GM23338 (cell line): ENCODE measurements at regions not wholly inside any gene's neighbourhood (a gene's known extent, or its start where the extent isn't known, plus 50 kb on each side); places are given as distances from the start of the nearest gene placed in this dataset.

Experiments
- ATAC-seq: fragments of 200-7000 bp; cut with Tn5 transposase; 3 replicates; pipeline ENCODE4 v1.9.1; 2020
- DNase-seq: peaks from one replicate; pipeline ENCODE4 v3.0.0-alpha.2; 2015; ENCODE audit warnings: low spot score
- H2AFZ ChIP-seq: fragments of 200-600 bp; sonication (generic); 2 replicates; pipeline ENCODE4 v1.8.0; 2016; ENCODE audit warnings: antibody characterized with exemption, mild to moderate bottlenecking, moderate library complexity
- H3F3A ChIP-seq: fragments of 200-600 bp; sonication (generic); replicated peaks from 2 replicates; pipeline ENCODE4 v1.8.0; 2017; ENCODE audit warnings: antibody characterized with exemption, mixed run types, low read depth
- H3K27ac ChIP-seq: fragments of 200-600 bp; sonication (generic); 2 replicates; pipeline ENCODE4 v1.6.1; 2016; ENCODE audit warnings: low read depth
- H3K27me3 ChIP-seq: fragments of 200-600 bp; sonication (generic); 2 replicates; pipeline ENCODE4 v1.8.0; 2016; ENCODE audit warnings: mild to moderate bottlenecking, mixed run types, moderate library complexity; ENCODE audit not compliant: insufficient read depth
- H3K36me3 ChIP-seq: fragments of 200-600 bp; sonication (generic); 2 replicates; pipeline ENCODE4 v1.8.0; 2016; ENCODE audit warnings: mild to moderate bottlenecking; ENCODE audit not compliant: insufficient read depth
- H3K4me1 ChIP-seq: fragments of 200-600 bp; sonication (generic); 2 replicates; pipeline ENCODE4 v1.8.0; 2016; ENCODE audit warnings: mild to moderate bottlenecking, moderate library complexity; ENCODE audit not compliant: insufficient read depth
- H3K4me2 ChIP-seq: fragments of 200-600 bp; sonication (generic); 2 replicates; pipeline ENCODE4 v1.7.1; 2017; ENCODE audit warnings: mixed run types
- H3K4me3 ChIP-seq: fragments of 200-600 bp; sonication (generic); 2 replicates; pipeline ENCODE4 v1.6.1; 2016; ENCODE audit warnings: mixed run types
- H3K79me2 ChIP-seq: fragments of 200-600 bp; sonication (generic); replicated peaks from 2 replicates; pipeline ENCODE4 v1.8.0; 2017; ENCODE audit warnings: mild to moderate bottlenecking; ENCODE audit not compliant: insufficient read depth
- H3K9me2 ChIP-seq: fragments of 200-600 bp; sonication (generic); 2 replicates; pipeline ENCODE4 v1.8.0; 2017; ENCODE audit not compliant: insufficient read depth
- H4K20me1 ChIP-seq: fragments of 200-600 bp; sonication (generic); replicated peaks from 2 replicates; pipeline ENCODE4 v1.8.0; 2017; ENCODE audit warnings: mild to moderate bottlenecking; ENCODE audit not compliant: insufficient read depth
- H3K27ac Mint-ChIP-seq: 2 replicates; pipeline ENCODE4 v1.8.0; 2020; ENCODE audit warnings: inconsistent platforms, mild to moderate bottlenecking, moderate library complexity, mixed read lengths
- H3K27me3 Mint-ChIP-seq: 3 replicates; pipeline ENCODE4 v1.8.0; 2022; ENCODE audit warnings: low read depth, mild to moderate bottlenecking, moderate library complexity, mixed read lengths, inconsistent platforms; ENCODE audit not compliant: insufficient read depth, poor library complexity
- H3K36me3 Mint-ChIP-seq: 3 replicates; pipeline ENCODE4 v1.8.0; 2021; ENCODE audit warnings: low read depth, mild to moderate bottlenecking, inconsistent platforms, moderate library complexity, mixed read lengths
- H3K4me1 Mint-ChIP-seq: 3 replicates; pipeline ENCODE4 v1.8.0; 2020; ENCODE audit warnings: mild to moderate bottlenecking, inconsistent platforms, mixed read lengths
- H3K4me3 Mint-ChIP-seq: 3 replicates; pipeline ENCODE4 v1.8.0; 2021; ENCODE audit warnings: moderate library complexity, mild to moderate bottlenecking, inconsistent platforms, mixed read lengths
- H3K9me3 Mint-ChIP-seq: 3 replicates; pipeline ENCODE4 v1.8.0; 2020; ENCODE audit warnings: moderate library complexity, mild to moderate bottlenecking, inconsistent platforms, mixed read lengths
- CREB1 ChIP-seq: fragments of 250-450 bp; sonication (Bioruptor Pico); IDR thresholded peaks from 2 replicates; pipeline ENCODE4 v1.5.0; 2020; ENCODE audit warnings: low read depth, mild to moderate bottlenecking, moderate library complexity
- EZH2 ChIP-seq: fragments of 200-600 bp; sonication (generic); IDR thresholded peaks from one replicate; pipeline ENCODE4 v1.8.0; 2017; ENCODE audit warnings: antibody characterized with exemption, mild to moderate bottlenecking, low read depth; ENCODE audit not compliant: unreplicated experiment
- EZH2phosphoT487 ChIP-seq: fragments of 200-600 bp; sonication (generic); IDR thresholded peaks from one replicate; pipeline ENCODE4 v1.8.1; 2018; ENCODE audit warnings: antibody characterized with exemption; ENCODE audit not compliant: unreplicated experiment
- JUNB ChIP-seq: IDR thresholded peaks from one replicate; pipeline ENCODE4 v1.6.1; 2016; ENCODE audit warnings: antibody characterized with exemption; ENCODE audit not compliant: unreplicated experiment
- NANOG ChIP-seq: IDR thresholded peaks from 2 replicates; pipeline ENCODE4 v1.6.1; 2016; ENCODE audit warnings: antibody characterized with exemption, borderline replicate concordance
- POLR2AphosphoS5 ChIP-seq: IDR thresholded peaks from 2 replicates; pipeline ENCODE4 v1.6.1; 2016; ENCODE audit warnings: antibody characterized with exemption, low read depth
- STAT1 ChIP-seq: IDR thresholded peaks from one replicate; pipeline ENCODE4 v1.6.1; 2016; ENCODE audit warnings: antibody characterized with exemption; ENCODE audit not compliant: unreplicated experiment
- ZNF331 ChIP-seq: fragments of 250-450 bp; sonication (Bioruptor Pico); IDR thresholded peaks from 2 replicates; pipeline ENCODE4 v1.5.0; 2020; ENCODE audit warnings: low read depth, mild to moderate bottlenecking, moderate library complexity
- TF ChIP-seq, protein P1 (sequence below): IDR thresholded peaks from one replicate; pipeline ENCODE4 v1.6.1; 2018; ENCODE audit warnings: antibody characterized with exemption; ENCODE audit not compliant: unreplicated experiment
- TF ChIP-seq, protein P2 (sequence below): fragments of 250-450 bp; sonication (Bioruptor Pico); IDR thresholded peaks from 2 replicates; pipeline ENCODE4 v1.5.0; 2020; ENCODE audit warnings: mild to moderate bottlenecking, moderate library complexity
- TF ChIP-seq, protein P3 (sequence below): IDR thresholded peaks from 2 replicates; pipeline ENCODE4 v1.6.1; 2016; ENCODE audit warnings: antibody characterized with exemption

DNA sequence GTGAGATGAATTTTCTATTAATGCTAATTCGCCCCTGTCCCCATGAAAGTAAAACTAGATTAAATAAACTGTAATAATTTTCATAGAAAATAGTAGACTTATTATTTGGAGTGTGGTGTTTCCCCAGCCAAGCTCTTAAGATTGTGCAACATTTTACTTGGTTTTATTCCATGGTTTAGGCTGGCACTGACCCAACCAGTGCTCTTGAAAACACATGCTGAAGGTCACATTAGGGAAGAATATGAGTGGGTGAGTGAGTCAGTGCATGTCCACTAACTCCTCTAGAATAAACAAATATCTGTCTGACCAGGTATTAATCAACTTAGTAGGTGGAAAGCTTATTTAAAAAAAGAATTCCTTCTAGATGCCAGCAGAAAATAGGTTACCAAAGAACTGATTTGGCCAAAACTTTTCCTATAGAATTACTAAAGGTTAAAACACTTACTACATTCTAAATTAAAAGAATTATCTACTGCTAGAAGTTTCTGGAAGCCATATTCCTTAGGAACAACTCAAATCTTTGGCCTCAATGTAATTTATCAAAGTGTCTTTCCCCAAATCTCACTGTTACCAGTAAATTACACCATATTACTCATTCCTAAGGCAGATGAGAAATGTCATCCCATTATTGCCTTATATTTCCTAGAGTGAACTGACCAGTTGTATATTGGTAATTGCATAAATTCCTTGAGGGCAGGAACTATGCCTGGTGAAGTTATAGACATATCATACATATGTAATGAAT, 89.7 kb upstream of the RGS1 start:
- H2AFZ ChIP-seq: no peak overlapping the region
- no peak for DNase-seq
- no peak overlapping the region for H3K27ac ChIP-seq
- H3K27me3 Mint-ChIP-seq: no peaks in the 10 kb centered on the region
- 0 out of 2 replicates have a peak, but pooled peaks cover 8% of the 10 kb centered on the region for H3K4me1 ChIP-seq
- H4K20me1 ChIP-seq: no peaks in the 10 kb centered on the region
- H3K4me1 Mint-ChIP-seq: peaks cover 3% of the 10 kb centered on the region
- H3K27me3 ChIP-seq: no peaks in the 10 kb centered on the region
- no peak overlapping the region for H3K4me3 ChIP-seq
- no peak overlapping the region for H3K27ac Mint-ChIP-seq
- no peak for ATAC-seq
- H3K36me3 Mint-ChIP-seq: no peaks in the 10 kb centered on the region
- no peaks in the 10 kb centered on the region for H3K79me2 ChIP-seq
- H3F3A ChIP-seq: no peaks in the 10 kb centered on the region
- H3K4me2 ChIP-seq: no peak overlapping the region
- 0 out of 2 replicates have a peak, but pooled peaks cover 2% of the 10 kb centered on the region for H3K36me3 ChIP-seq
- H3K9me3 Mint-ChIP-seq: peaks cover 4% of the 10 kb centered on the region; the same call in 1 of the 3 replicates
- H3K4me3 Mint-ChIP-seq: no peak overlapping the region
- TF ChIP-seq EZH2 (no peak), ZNF331 (no peak), POLR2AphosphoS5 (no peak), JUNB (no peak), NANOG (no peak), CREB1 (no peak), STAT1 (no peak), EZH2phosphoT487 (no peak)
- TF ChIP-seq, protein P1, sequence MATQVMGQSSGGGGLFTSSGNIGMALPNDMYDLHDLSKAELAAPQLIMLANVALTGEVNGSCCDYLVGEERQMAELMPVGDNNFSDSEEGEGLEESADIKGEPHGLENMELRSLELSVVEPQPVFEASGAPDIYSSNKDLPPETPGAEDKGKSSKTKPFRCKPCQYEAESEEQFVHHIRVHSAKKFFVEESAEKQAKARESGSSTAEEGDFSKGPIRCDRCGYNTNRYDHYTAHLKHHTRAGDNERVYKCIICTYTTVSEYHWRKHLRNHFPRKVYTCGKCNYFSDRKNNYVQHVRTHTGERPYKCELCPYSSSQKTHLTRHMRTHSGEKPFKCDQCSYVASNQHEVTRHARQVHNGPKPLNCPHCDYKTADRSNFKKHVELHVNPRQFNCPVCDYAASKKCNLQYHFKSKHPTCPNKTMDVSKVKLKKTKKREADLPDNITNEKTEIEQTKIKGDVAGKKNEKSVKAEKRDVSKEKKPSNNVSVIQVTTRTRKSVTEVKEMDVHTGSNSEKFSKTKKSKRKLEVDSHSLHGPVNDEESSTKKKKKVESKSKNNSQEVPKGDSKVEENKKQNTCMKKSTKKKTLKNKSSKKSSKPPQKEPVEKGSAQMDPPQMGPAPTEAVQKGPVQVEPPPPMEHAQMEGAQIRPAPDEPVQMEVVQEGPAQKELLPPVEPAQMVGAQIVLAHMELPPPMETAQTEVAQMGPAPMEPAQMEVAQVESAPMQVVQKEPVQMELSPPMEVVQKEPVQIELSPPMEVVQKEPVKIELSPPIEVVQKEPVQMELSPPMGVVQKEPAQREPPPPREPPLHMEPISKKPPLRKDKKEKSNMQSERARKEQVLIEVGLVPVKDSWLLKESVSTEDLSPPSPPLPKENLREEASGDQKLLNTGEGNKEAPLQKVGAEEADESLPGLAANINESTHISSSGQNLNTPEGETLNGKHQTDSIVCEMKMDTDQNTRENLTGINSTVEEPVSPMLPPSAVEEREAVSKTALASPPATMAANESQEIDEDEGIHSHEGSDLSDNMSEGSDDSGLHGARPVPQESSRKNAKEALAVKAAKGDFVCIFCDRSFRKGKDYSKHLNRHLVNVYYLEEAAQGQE: no peak
- TF ChIP-seq, protein P2, sequence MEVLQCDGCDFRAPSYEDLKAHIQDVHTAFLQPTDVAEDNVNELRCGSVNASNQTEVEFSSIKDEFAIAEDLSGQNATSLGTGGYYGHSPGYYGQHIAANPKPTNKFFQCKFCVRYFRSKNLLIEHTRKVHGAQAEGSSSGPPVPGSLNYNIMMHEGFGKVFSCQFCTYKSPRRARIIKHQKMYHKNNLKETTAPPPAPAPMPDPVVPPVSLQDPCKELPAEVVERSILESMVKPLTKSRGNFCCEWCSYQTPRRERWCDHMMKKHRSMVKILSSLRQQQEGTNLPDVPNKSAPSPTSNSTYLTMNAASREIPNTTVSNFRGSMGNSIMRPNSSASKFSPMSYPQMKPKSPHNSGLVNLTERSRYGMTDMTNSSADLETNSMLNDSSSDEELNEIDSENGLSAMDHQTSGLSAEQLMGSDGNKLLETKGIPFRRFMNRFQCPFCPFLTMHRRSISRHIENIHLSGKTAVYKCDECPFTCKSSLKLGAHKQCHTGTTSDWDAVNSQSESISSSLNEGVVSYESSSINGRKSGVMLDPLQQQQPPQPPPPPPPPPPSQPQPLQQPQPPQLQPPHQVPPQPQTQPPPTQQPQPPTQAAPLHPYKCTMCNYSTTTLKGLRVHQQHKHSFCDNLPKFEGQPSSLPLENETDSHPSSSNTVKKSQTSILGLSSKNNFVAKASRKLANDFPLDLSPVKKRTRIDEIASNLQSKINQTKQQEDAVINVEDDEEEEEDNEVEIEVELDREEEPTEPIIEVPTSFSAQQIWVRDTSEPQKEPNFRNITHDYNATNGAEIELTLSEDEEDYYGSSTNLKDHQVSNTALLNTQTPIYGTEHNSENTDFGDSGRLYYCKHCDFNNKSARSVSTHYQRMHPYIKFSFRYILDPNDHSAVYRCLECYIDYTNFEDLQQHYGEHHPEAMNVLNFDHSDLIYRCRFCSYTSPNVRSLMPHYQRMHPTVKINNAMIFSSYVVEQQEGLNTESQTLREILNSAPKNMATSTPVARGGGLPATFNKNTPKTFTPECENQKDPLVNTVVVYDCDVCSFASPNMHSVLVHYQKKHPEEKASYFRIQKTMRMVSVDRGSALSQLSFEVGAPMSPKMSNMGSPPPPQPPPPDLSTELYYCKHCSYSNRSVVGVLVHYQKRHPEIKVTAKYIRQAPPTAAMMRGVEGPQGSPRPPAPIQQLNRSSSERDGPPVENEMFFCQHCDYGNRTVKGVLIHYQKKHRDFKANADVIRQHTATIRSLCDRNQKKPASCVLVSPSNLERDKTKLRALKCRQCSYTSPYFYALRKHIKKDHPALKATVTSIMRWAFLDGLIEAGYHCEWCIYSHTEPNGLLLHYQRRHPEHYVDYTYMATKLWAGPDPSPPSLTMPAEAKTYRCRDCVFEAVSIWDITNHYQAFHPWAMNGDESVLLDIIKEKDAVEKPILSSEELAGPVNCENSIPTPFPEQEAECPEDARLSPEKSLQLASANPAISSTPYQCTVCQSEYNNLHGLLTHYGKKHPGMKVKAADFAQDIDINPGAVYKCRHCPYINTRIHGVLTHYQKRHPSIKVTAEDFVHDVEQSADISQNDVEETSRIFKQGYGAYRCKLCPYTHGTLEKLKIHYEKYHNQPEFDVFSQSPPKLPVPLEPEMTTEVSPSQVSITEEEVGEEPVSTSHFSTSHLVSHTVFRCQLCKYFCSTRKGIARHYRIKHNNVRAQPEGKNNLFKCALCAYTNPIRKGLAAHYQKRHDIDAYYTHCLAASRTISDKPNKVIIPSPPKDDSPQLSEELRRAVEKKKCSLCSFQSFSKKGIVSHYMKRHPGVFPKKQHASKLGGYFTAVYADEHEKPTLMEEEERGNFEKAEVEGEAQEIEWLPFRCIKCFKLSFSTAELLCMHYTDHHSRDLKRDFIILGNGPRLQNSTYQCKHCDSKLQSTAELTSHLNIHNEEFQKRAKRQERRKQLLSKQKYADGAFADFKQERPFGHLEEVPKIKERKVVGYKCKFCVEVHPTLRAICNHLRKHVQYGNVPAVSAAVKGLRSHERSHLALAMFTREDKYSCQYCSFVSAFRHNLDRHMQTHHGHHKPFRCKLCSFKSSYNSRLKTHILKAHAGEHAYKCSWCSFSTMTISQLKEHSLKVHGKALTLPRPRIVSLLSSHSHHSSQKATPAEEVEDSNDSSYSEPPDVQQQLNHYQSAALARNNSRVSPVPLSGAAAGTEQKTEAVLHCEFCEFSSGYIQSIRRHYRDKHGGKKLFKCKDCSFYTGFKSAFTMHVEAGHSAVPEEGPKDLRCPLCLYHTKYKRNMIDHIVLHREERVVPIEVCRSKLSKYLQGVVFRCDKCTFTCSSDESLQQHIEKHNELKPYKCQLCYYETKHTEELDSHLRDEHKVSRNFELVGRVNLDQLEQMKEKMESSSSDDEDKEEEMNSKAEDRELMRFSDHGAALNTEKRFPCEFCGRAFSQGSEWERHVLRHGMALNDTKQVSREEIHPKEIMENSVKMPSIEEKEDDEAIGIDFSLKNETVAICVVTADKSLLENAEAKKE (CRISPR knock-in tag): no peak
- TF ChIP-seq, protein P3, sequence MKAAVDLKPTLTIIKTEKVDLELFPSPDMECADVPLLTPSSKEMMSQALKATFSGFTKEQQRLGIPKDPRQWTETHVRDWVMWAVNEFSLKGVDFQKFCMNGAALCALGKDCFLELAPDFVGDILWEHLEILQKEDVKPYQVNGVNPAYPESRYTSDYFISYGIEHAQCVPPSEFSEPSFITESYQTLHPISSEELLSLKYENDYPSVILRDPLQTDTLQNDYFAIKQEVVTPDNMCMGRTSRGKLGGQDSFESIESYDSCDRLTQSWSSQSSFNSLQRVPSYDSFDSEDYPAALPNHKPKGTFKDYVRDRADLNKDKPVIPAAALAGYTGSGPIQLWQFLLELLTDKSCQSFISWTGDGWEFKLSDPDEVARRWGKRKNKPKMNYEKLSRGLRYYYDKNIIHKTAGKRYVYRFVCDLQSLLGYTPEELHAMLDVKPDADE: no peak
- no peaks in the 10 kb centered on the region for H3K9me2 ChIP-seq
